ENCODE measurements at regions not wholly inside any gene's neighbourhood (a gene's known extent, or its start where the extent isn't known, plus 50 kb on each side); places are given as distances from the start of the nearest gene placed in this dataset.
A peak's percentile ranks its signal among the peaks of the same experiment; 100 is the strongest.

DNA sequence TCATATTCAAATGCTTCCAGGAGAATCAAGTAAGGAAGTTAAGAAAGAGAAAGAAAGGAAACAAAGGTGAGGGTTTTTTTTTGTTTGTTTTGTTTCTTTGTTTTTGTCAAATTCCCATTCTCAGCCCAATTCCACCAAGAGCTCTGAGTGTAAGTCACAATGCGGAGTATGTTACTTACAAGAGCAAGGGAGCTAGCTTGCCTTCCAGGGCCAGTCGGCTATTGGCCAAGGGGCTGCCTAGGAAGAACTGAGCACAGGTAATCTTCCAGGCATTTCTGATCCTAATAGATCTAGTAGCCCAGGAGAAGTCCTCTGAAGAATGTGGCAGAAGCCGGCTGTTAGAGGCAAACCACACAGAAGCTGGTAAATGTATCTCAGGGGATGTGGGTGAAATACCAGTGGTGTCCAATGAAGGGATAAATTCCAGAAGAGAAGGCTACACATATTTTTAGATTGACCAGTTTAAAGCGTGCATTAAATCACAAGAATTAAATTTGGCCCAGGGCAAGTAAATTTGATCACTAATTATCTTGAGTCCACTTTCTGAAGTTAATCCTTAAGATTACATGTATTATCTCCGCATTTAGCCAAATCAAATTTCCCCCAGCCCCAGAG lies 239.6 kb upstream of the ADAMTS5 start:
- DNase-seq, result no peak

DNA sequence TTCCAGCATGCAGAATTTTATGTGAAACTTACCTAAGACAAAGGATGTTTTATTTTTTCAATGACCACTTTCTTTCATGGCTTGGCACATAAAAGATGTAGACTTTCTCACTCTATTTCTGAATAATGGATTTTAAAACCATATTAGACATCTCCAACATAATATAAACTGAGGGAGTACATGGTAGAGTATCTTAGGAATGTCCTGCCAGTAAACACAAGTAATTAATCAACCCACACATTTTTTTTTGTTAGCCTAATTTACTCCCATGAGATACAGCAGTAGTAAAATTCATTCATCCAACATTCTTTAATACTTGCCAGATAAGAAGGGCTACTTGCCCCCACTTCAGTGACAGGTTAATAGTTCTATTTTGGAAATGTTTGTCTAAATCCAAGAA lies 235.4 kb upstream of the ADAMTS5 start:
- DNase-seq, result no peak

- no peak for DNase-seq
Measured at GRCh38 chr21:27201197-27201596, 234.3 kb upstream of the ADAMTS5 start.

- DNase-seq, result no peak
Measured at GRCh38 chr21:27196651-27197050, 229.8 kb upstream of the ADAMTS5 start.

GRCh38 chr21:27192281-27192949 lies 225.5 kb upstream of the ADAMTS5 start:
- peak; percentile 38 for DNase-seq

- no peak for DNase-seq
Measured at GRCh38 chr21:27190601-27191000, 223.7 kb upstream of the ADAMTS5 start.

- no peak for DNase-seq
Measured at GRCh38 chr21:27189870-27190269, 223.0 kb upstream of the ADAMTS5 start.

GRCh38 chr21:27173053-27173452 lies 206.2 kb upstream of the ADAMTS5 start:
- no peak for DNase-seq

DNA sequence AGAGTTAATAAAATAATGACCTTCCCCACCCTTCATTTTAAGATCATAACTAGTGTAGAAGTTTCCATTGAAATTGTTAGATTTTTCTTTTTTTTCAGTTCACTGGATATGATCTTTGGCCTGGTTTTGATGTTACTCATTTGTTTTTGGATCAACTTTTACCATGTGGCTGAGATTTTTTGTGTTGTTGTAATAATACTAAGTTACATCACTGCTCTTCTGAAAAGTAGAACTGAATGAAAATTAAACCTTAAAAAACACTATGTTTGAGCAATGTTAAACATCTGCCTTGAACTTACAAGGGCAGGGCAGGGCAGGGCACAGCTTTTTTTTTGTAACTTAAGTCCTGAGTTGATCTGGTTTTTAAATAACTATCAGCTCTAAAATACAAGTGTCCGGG lies 204.8 kb upstream of the ADAMTS5 start:
- no peak for DNase-seq

DNA sequence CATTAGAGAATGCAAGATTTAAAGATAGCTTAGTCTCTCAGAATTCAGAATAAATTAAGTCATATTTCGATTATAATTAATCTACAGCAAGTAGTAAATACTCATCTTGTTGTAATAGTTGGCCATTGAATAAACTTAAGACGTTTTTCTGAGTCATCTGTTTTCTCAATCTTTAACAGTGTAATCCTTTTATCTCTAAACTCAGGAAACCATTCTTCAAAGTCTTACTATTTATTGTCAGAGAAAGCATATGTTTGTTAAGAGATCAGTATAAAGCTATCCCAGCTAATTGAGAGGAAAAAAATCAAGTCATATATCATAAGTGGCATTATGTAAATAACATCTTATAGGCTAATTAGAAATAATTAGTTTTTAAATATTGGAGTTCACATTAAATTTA lies 201.2 kb upstream of the ADAMTS5 start:
- DNase-seq, result no peak

- DNase-seq, result no peak
Measured at GRCh38 chr21:27164208-27165177, 197.6 kb upstream of the ADAMTS5 start.

DNA sequence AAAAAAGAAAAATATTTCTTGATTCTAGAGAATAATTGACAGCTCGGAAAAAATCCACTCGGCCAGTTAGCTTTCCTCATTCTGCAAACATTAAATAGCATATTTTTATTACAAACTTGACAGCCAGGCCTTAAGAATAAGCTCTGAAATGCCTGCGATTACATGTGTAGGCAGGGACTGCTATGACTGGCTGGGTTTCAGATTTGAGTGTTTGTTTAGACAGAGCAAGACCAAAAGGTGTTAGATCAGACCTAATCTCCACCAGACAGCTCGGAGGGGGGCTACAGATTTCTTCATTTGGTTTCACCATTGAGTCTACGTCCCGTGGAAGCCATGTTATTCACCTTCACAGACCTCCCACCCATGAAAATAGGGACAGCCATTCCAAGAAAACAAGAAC lies 192.1 kb upstream of the ADAMTS5 start:
- no peak for DNase-seq

DNA sequence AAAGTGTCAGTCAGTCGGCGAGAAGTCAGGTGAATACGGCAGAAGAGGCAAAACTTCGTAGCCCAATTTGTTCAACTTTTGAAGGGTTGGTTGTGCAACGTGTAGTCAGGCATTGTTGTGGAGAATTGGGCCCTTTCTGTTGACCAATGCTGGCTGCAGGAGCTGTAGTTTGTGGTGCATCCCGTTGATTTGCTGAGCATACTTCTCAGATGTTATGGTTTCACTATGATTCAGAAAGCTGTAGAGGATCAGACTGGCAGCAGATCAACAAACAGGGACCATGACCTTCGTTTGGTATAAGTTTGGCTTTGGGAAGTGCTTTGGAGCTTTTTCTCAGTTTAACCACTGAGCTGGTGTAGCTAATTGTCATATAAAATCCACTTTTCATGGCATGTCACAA lies 190.2 kb upstream of the ADAMTS5 start:
- DNase-seq, result no peak

DNA sequence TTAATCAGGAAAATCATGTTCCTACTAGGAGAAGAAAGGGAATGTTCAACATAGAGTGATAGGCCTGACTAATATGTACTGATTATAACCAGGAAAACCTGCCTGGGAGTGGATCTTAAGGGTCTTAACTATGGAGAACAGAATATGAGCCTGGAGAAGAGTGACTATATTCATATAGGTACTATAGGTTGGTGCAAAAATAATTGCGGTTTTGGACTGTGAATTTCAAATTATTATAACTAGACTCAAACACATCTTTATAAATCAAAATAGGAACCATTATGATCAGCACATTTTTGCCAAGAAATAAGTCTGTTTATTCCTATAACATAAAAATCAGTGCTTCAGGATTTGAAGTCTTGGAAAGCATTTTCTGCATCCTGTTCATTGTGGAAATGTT lies 189.8 kb upstream of the ADAMTS5 start:
- no peak for DNase-seq

GRCh38 chr21:27155130-27155500 lies 188.2 kb upstream of the ADAMTS5 start:
- DNase-seq, result no peak

- no peak for DNase-seq
Measured at GRCh38 chr21:27154451-27155129, 187.7 kb upstream of the ADAMTS5 start.

GRCh38 chr21:27152996-27153395 lies 186.1 kb upstream of the ADAMTS5 start:
- no peak for DNase-seq

GRCh38 chr21:27149034-27149433 lies 182.1 kb upstream of the ADAMTS5 start:
- no peak for DNase-seq

DNA sequence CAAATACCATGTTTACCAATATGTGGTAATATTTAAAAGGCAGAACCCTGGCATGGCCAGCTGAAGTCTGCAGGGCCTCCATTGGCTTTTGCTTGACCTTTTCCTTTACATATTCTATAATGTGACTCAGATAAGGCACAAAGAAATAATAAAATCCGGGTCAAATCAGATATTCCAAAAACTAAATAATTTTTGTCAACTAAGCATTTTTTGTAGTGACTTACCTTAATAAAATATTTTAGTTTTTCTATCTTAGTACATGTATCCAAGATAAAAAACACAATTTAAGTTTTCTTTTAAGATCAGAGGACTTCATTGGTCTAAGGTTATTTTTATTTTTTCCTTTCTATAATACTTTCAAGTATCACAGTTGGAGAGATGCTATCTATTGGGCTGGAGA lies 179.4 kb upstream of the ADAMTS5 start:
- no peak for DNase-seq

- no peak for DNase-seq
Measured at GRCh38 chr21:27145134-27145798, 178.4 kb upstream of the ADAMTS5 start.

DNA sequence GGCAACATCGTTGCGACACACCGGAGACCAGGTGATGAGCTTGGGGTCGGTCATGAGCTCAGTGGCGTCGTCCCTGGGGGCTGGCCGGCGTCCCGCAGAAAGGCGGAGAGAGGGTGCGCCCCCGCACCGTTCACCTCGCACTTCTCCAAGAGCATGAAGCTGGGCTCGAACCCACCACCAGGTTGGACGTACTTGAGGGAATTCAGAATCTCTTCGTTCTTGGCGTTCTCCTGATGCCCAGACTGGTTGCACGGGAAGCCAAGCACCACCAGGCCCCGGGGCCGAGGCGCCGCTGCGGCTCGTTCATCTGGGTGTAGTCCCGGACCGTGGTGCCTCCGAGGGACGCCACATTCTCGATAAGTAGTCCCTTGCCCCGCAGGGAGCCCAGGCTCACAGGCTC lies 176.6 kb upstream of the ADAMTS5 start:
- no peak for DNase-seq

DNA sequence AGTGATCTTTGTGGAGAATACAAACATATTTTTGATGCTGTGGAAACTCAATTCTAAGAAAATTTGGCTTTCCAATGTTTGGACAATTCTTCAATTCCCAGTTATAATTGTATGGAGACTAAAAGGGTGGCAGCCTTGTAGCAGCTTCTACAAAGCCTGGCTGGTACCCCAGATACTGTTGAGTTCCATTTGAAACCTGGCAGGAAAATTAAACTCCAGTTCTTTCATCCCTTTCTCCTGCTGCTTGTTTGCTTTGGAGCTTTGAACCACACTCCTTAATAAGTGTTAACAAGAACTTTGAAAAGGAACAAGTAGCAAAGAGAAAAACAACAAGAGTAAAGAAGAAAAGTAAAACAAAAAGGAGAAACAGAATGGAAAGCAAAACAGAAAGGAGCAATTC lies 172.6 kb upstream of the ADAMTS5 start:
- no peak for DNase-seq
